Trophoblast cell (in vitro differentiated cells and primary cell): ENCODE measurements at regions not wholly inside any gene's neighbourhood (a gene's known extent, or its start where the extent isn't known, plus 50 kb on each side); places are given as distances from the start of the nearest gene placed in this dataset.

Experiments
- DNase-seq, 2 donors: peaks; one replicate each; pipeline ENCODE4 v3.0.0-alpha.2; 2016
- H2AFZ ChIP-seq: 2 replicates; pipeline ENCODE4 v1.6.1; 2013; ENCODE audit warnings: low read length, moderate library complexity, mild to moderate bottlenecking; ENCODE audit not compliant: insufficient read depth, poor library complexity
- H2AK5ac ChIP-seq: 2 replicates; pipeline ENCODE4 v1.6.1; 2013; ENCODE audit warnings: mild to moderate bottlenecking, low read length
- H2BK120ac ChIP-seq: 2 replicates; pipeline ENCODE4 v1.6.1; 2013; ENCODE audit warnings: low read length, mild to moderate bottlenecking, moderate library complexity; ENCODE audit not compliant: insufficient read depth, poor library complexity
- H2BK12ac ChIP-seq: 2 replicates; pipeline ENCODE4 v1.6.1; 2013; ENCODE audit warnings: mild to moderate bottlenecking, low read length, moderate library complexity
- H2BK5ac ChIP-seq: 2 replicates; pipeline ENCODE4 v1.6.1; 2013; ENCODE audit warnings: low read length, low read depth, moderate library complexity, mild to moderate bottlenecking; ENCODE audit not compliant: poor library complexity
- H3K14ac ChIP-seq: 2 replicates; pipeline ENCODE4 v1.6.1; 2013; ENCODE audit warnings: mild to moderate bottlenecking, low read length
- H3K18ac ChIP-seq: 2 replicates; pipeline ENCODE4 v1.6.1; 2013; ENCODE audit warnings: mild to moderate bottlenecking, low read length
- H3K23ac ChIP-seq: 2 replicates; pipeline ENCODE4 v1.6.1; 2013; ENCODE audit warnings: low read length
- H3K27ac ChIP-seq: 2 replicates; pipeline ENCODE4 v1.5.1; 2013; ENCODE audit warnings: low read depth, mild to moderate bottlenecking, inconsistent platforms, low read length, moderate library complexity
- H3K27me3 ChIP-seq: 2 replicates; pipeline ENCODE4 v1.6.1; 2013; ENCODE audit warnings: inconsistent platforms, mild to moderate bottlenecking, low read length, moderate library complexity; ENCODE audit not compliant: insufficient read depth
- H3K36me3 ChIP-seq, 2 experiments: 1 replicate in 1 of 2; 2 replicates in 1 of 2; pipeline ENCODE4 v1.6.1; 2013; ENCODE audit warnings: low read length in 2 of 2, mild to moderate bottlenecking in 2 of 2, moderate library complexity in 1 of 2; ENCODE audit not compliant: insufficient read depth in 2 of 2, control insufficient read depth in 1 of 2
- H3K4ac ChIP-seq: 2 replicates; pipeline ENCODE4 v1.6.1; 2013; ENCODE audit warnings: low read depth, mild to moderate bottlenecking, low read length, moderate library complexity
- H3K4me1 ChIP-seq, 2 experiments: 1 replicate in 1 of 2; 2 replicates in 1 of 2; pipeline ENCODE4 v1.6.1; 2013; ENCODE audit warnings: low read length in 2 of 2, mild to moderate bottlenecking in 2 of 2, moderate library complexity in 1 of 2; ENCODE audit not compliant: insufficient read depth in 2 of 2, control insufficient read depth in 1 of 2
- H3K4me2 ChIP-seq: 2 replicates; pipeline ENCODE4 v1.6.1; 2013; ENCODE audit warnings: inconsistent platforms, mild to moderate bottlenecking, low read length, moderate library complexity
- H3K4me3 ChIP-seq: 2 replicates; pipeline ENCODE4 v1.5.1; 2013; ENCODE audit warnings: mild to moderate bottlenecking, low read depth, low read length, inconsistent platforms
- H3K79me1 ChIP-seq: one replicate; pipeline ENCODE4 v1.6.1; 2013; ENCODE audit warnings: low read length
- H3K79me2 ChIP-seq: 2 replicates; pipeline ENCODE4 v1.6.1; 2013; ENCODE audit warnings: low read length, mild to moderate bottlenecking; ENCODE audit not compliant: control insufficient read depth, insufficient read depth, poor library complexity
- H3K9ac ChIP-seq: 2 replicates; pipeline ENCODE4 v1.6.1; 2013; ENCODE audit warnings: mild to moderate bottlenecking, low read length
- H3K9me3 ChIP-seq: 2 replicates; pipeline ENCODE4 v1.6.1; 2013; ENCODE audit warnings: low read depth, mild to moderate bottlenecking, control low read depth, inconsistent platforms, low read length; ENCODE audit not compliant: insufficient read depth
- H4K12ac ChIP-seq: 2 replicates; pipeline ENCODE4 v1.6.1; 2013; ENCODE audit warnings: low read depth, mild to moderate bottlenecking, low read length, moderate library complexity
- H4K8ac ChIP-seq: 2 replicates; pipeline ENCODE4 v1.6.1; 2013; ENCODE audit warnings: low read depth, mild to moderate bottlenecking, low read length, moderate library complexity
- H4K91ac ChIP-seq: one replicate; pipeline ENCODE4 v1.6.1; 2013; ENCODE audit warnings: low read depth, mild to moderate bottlenecking, low read length, moderate library complexity
- WGBS: extraction: QIAGEN DNeasy Blood & Tissue Kit; methylation state at CpG from one replicate; pipeline ENCODE4 v1.1.7; 2013; ENCODE audit warnings: missing lambda C conversion rate; ENCODE audit not compliant: insufficient read length, insufficient coverage; ENCODE audit errors: extremely low coverage; 5-methylcytosine and 5-hydroxymethylcytosine counted together

- no peak overlapping the region for H3K27ac ChIP-seq
These were observed 216.4 kb downstream of the CRPPA start for GRCh38 chr7:16204953-16205352.

DNA sequence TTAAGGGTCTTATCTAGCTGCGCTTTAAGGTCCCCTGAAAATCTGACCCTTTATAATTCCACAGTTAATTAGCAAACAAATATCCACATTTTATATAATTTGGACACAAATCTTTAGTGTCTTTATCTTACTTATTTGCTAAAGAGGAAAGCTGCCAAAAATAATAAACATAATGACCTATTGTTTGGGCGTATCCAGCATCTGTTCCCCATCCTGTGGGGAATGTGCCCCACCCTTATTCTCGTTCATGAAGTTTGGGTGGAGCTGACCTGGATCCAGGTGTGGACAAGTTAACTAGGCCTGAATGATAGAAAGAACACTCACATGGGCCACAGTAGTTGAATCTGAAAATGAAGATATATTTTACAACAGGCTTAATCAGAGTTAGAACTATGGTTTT is 218.3 kb downstream of the CRPPA start:
- no peak overlapping the region for H3K4me2 ChIP-seq
- no peak overlapping the region for H3K23ac ChIP-seq
- no peak overlapping the region for H3K4ac ChIP-seq
- H3K14ac ChIP-seq: no peak overlapping the region
- H4K8ac ChIP-seq: no peak overlapping the region
- H3K79me1 ChIP-seq: no peaks in the 10 kb centered on the region
- no peak overlapping the region for H3K4me3 ChIP-seq
- H4K91ac ChIP-seq: no peak overlapping the region
- no peak for DNase-seq
- H2BK5ac ChIP-seq: no peak overlapping the region
- H3K79me2 ChIP-seq: no peaks in the 10 kb centered on the region
- H3K18ac ChIP-seq: no peak overlapping the region
- no peak overlapping the region for H3K27ac ChIP-seq
- no peak overlapping the region for H2BK120ac ChIP-seq
- H3K36me3 ChIP-seq: no peaks in the 10 kb centered on the region
- no peaks in the 10 kb centered on the region for H3K4me1 ChIP-seq
- H3K9me3 ChIP-seq: no peaks in the 10 kb centered on the region
- no peak overlapping the region for H2AK5ac ChIP-seq
- H4K12ac ChIP-seq: no peak overlapping the region
- H2BK12ac ChIP-seq: no peak overlapping the region
- no peak overlapping the region for H3K9ac ChIP-seq
- no peaks in the 10 kb centered on the region for H3K27me3 ChIP-seq
- WGBS: no CpG with 5 or more reads among the region's 3 CpGs
- H2AFZ ChIP-seq: no peak overlapping the region

More at GRCh38 chr7:16204953-16205352, 216.4 kb downstream of the CRPPA start:
- Histone ChIP-seq H3K4me3 (no peak overlapping the region), H2AK5ac (no peak overlapping the region), H4K12ac (no peak overlapping the region), H3K23ac (no peak overlapping the region), H3K4me2 (no peak overlapping the region), H3K4me1 (no peaks in the 10 kb centered on the region), H3K79me2 (no peaks in the 10 kb centered on the region), H2BK12ac (no peak overlapping the region), H3K18ac (no peak overlapping the region), H3K9me3 (no peaks in the 10 kb centered on the region), H4K91ac (no peak overlapping the region), H3K9ac (no peak overlapping the region), H2BK120ac (no peak overlapping the region), H2BK5ac (no peak overlapping the region), H3K14ac (no peak overlapping the region), H3K27me3 (no peaks in the 10 kb centered on the region), H2AFZ (no peak overlapping the region), H3K4ac (no peak overlapping the region), H4K8ac (no peak overlapping the region), H3K36me3 (no peaks in the 10 kb centered on the region), H3K79me1 (no peaks in the 10 kb centered on the region)
- no CpG with 5 or more reads among the region's 2 CpGs for WGBS
- DNase-seq: no peak

DNA sequence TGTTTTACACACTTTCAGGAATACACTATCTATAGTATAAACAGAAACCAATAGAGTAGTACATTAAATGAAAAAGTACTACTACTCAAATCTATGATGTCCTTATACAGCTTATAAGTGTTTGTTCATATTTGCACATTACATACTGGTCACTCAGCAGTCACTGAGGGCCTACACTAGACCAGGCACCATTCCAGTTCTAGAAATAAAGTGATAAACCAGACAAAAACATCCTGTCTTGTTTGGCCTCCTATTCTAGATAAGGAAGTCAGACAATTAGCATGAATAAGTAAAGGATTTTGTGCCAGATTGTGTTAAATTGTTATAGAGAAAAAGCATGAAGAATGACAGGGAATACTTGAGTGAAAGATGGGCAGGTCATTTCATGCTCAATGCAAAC is 219.0 kb downstream of the CRPPA start:
- Histone ChIP-seq H3K36me3 (no peaks in the 10 kb centered on the region), H3K4ac (no peak overlapping the region), H3K79me1 (no peaks in the 10 kb centered on the region), H3K4me2 (no peak overlapping the region), H2BK5ac (no peak overlapping the region), H3K79me2 (no peaks in the 10 kb centered on the region), H3K4me3 (no peak overlapping the region), H3K27me3 (no peaks in the 10 kb centered on the region), H4K12ac (no peak overlapping the region), H2BK12ac (no peak overlapping the region), H3K27ac (no peak overlapping the region), H4K91ac (no peak overlapping the region), H3K18ac (no peak overlapping the region), H3K9me3 (no peaks in the 10 kb centered on the region), H3K14ac (no peak overlapping the region), H2BK120ac (no peak overlapping the region), H2AFZ (no peak overlapping the region), H2AK5ac (no peak overlapping the region), H4K8ac (no peak overlapping the region), H3K9ac (no peak overlapping the region), H3K23ac (no peak overlapping the region), H3K4me1 (no peaks in the 10 kb centered on the region)
- no peak for DNase-seq

DNA sequence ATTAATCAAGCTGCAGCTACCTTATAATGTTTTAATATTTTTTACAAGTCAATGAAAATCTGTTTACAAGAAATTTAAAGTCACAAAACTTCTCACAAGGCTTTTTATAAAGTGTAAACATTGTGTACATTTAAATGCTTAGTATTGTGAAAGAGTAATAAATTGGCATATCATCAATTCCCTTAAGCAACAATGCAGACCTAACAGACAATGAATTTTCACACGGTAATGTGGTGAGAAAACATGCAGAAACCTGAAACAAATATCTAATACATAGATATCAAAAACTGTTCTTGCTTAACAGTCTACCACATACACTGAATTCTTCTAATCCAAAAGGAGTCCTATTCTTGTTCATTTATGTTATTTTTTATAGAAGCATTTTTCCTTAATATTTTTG is 220.7 kb downstream of the CRPPA start:
- Histone ChIP-seq H3K23ac (no peak overlapping the region), H3K18ac (no peak overlapping the region), H4K8ac (no peak overlapping the region), H3K4me2 (no peak overlapping the region), H2BK5ac (no peak overlapping the region), H3K4me1 (no peaks in the 10 kb centered on the region), H3K27me3 (no peaks in the 10 kb centered on the region), H4K12ac (no peak overlapping the region), H2BK12ac (no peak overlapping the region), H3K4me3 (no peak overlapping the region), H4K91ac (no peak overlapping the region), H3K36me3 (no peaks in the 10 kb centered on the region), H2AK5ac (no peak overlapping the region), H3K79me1 (no peaks in the 10 kb centered on the region), H3K9me3 (no peaks in the 10 kb centered on the region), H3K4ac (no peak overlapping the region), H3K27ac (no peak overlapping the region), H2AFZ (no peak overlapping the region), H3K9ac (no peak overlapping the region), H3K79me2 (no peaks in the 10 kb centered on the region), H2BK120ac (no peak overlapping the region), H3K14ac (no peak overlapping the region)
- DNase-seq: no peak
- WGBS: no CpG with 5 or more reads among the region's 1 CpG
